HepG2 (cell line): ENCODE measurements at regions not wholly inside any gene's neighbourhood (a gene's known extent, or its start where the extent isn't known, plus 50 kb on each side); places are given as distances from the start of the nearest gene placed in this dataset.

ENCODE experiments used
- GMEB2 ChIP-seq: IDR thresholded peaks from 2 replicates; pipeline ENCODE4 v1.6.1; 2016; ENCODE audit warnings: missing biosample characterization, missing genetic modification reagents, low read depth
- MEF2D ChIP-seq: sonication (generic); formaldehyde crosslinking; IDR thresholded peaks from 2 replicates; pipeline ENCODE4 v1.5.1; 2020; ENCODE audit warnings: mild to moderate bottlenecking, missing genetic modification reagents
- PBX3 ChIP-seq: sonication (generic); formaldehyde crosslinking; IDR thresholded peaks from 2 replicates; pipeline ENCODE4 v1.8.1; 2023; ENCODE audit warnings: missing genetic modification reagents, inconsistent platforms, borderline replicate concordance
- RELA ChIP-seq: sonication (generic); formaldehyde crosslinking; IDR thresholded peaks from 2 replicates; pipeline ENCODE4 v1.4.0; 2020; ENCODE audit warnings: missing genetic modification reagents
- REXO4 ChIP-seq: sonication (generic); formaldehyde crosslinking; IDR thresholded peaks from 2 replicates; pipeline ENCODE4 v1.8.0; 2022; ENCODE audit warnings: missing genetic modification reagents, mild to moderate bottlenecking, borderline replicate concordance
- TCF7L2 ChIP-seq: IDR thresholded peaks from 2 replicates; pipeline ENCODE4 v1.6.1; 2011; ENCODE audit warnings: mild to moderate bottlenecking, low read depth, low read length, moderate library complexity
- THAP9 ChIP-seq: sonication (generic); formaldehyde crosslinking; IDR thresholded peaks from 2 replicates; pipeline ENCODE4; 2020; ENCODE audit warnings: missing genetic modification reagents, mild to moderate bottlenecking, borderline replicate concordance
- YEATS2 ChIP-seq: sonication (generic); formaldehyde crosslinking; IDR thresholded peaks from 2 replicates; pipeline ENCODE4 v1.4.0; 2020; ENCODE audit warnings: missing genetic modification reagents, borderline replicate concordance
- ZBTB46 ChIP-seq: sonication (generic); formaldehyde crosslinking; IDR thresholded peaks from 2 replicates; pipeline ENCODE4 v1.4.0; 2020; ENCODE audit warnings: mild to moderate bottlenecking, missing genetic modification reagents, borderline replicate concordance
- ZNF17 ChIP-seq: sonication (generic); formaldehyde crosslinking; IDR thresholded peaks from 2 replicates; pipeline ENCODE4 v1.5.0; 2020; ENCODE audit warnings: mild to moderate bottlenecking, missing genetic modification reagents
- ZNF180 ChIP-seq: sonication (generic); formaldehyde crosslinking; IDR thresholded peaks from 2 replicates; pipeline ENCODE4 v1.4.0; 2020; ENCODE audit warnings: low read depth, missing genetic modification reagents, borderline replicate concordance
- ZNF234 ChIP-seq: sonication (generic); formaldehyde crosslinking; conservative IDR thresholded peaks from 2 replicates; pipeline ENCODE4 v1.5.1; 2020; ENCODE audit warnings: mild to moderate bottlenecking, missing genetic modification reagents
- ZNF543 ChIP-seq: sonication (generic); formaldehyde crosslinking; IDR thresholded peaks from 2 replicates; pipeline ENCODE4 v1.4.0; 2020; ENCODE audit warnings: mild to moderate bottlenecking, missing genetic modification reagents
- ZNF644 ChIP-seq: IDR thresholded peaks from 2 replicates; pipeline ENCODE4 v1.6.1; 2016; ENCODE audit warnings: low read depth
- ZNF737 ChIP-seq: sonication (generic); formaldehyde crosslinking; IDR thresholded peaks from 2 replicates; pipeline ENCODE4 v1.5.0; 2020; ENCODE audit warnings: missing genetic modification reagents, mild to moderate bottlenecking, borderline replicate concordance
- ZNF883 ChIP-seq: sonication (generic); formaldehyde crosslinking; IDR thresholded peaks from 2 replicates; pipeline ENCODE4 v1.5.1; 2020; ENCODE audit warnings: mild to moderate bottlenecking, missing genetic modification reagents; ENCODE audit errors: not compliant biosample characterization
- ZSCAN20 ChIP-seq: sonication (generic); formaldehyde crosslinking; IDR thresholded peaks from 2 replicates; pipeline ENCODE4 v1.4.0; 2020; ENCODE audit warnings: missing genetic modification reagents, mild to moderate bottlenecking, borderline replicate concordance

- TF ChIP-seq PBX3 (CRISPR knock-in tag) (no peak), ZNF17 (no peak), ZBTB46 (CRISPR knock-in tag) (no peak), MEF2D (CRISPR knock-in tag) (no peak), YEATS2 (no peak), ZNF234 (CRISPR knock-in tag) (no peak), ZNF543 (no peak), ZNF737 (CRISPR knock-in tag) (no peak), ZNF883 (CRISPR knock-in tag) (no peak), TCF7L2 (no peak), GMEB2 (CRISPR knock-in tag) (no peak), THAP9 (CRISPR knock-in tag) (no peak), REXO4 (CRISPR knock-in tag) (no peak), ZNF644 (CRISPR knock-in tag) (no peak), RELA (CRISPR knock-in tag) (no peak), ZNF180 (CRISPR knock-in tag) (no peak), ZSCAN20 (no peak)
These were observed 312.0 kb upstream of the ZMIZ1 start (continued) for GRCh38 chr10:78756604-78757343.
